SK-N-SH (cell line): ENCODE measurements at regions not wholly inside any gene's neighbourhood (a gene's known extent, or its start where the extent isn't known, plus 50 kb on each side); places are given as distances from the start of the nearest gene placed in this dataset.
A peak's percentile ranks its signal among the peaks of the same experiment; 100 is the strongest.

Source experiments
- CTCF ChIA-PET: fragments of 300-600, 350-600 bp; formaldehyde crosslinking; extraction: SDS; loops from one replicate; lab custom pipeline; 2021; lab: Yijun Ruan, JAX
- POLR2A ChIA-PET: fragments of 350-600 bp; sonication (Branson Sonifier 250); formaldehyde crosslinking; extraction: SDS; loops from one replicate; lab custom pipeline; 2020; ENCODE audit warnings: antibody characterized with exemption, inconsistent platforms; lab: Yijun Ruan, JAX
- DNase-seq: peaks from one replicate; pipeline ENCODE4 v3.0.0; 2012
- H2AFZ ChIP-seq: fragments of 200-600 bp; sonication (generic); 2 replicates; pipeline ENCODE4 v1.8.1; 2016; ENCODE audit warnings: antibody characterized with exemption, mild to moderate bottlenecking, low read depth
- H3F3A ChIP-seq: fragments of 200-600 bp; sonication (generic); replicated peaks from 2 replicates; pipeline ENCODE3; 2016; ENCODE audit warnings: antibody characterized with exemption, mild to moderate bottlenecking; ENCODE audit not compliant: insufficient read depth
- H3K27ac ChIP-seq, 2 experiments: fragments of 200-500 bp in 1 of 2; fragments of 200-600 bp in 1 of 2; sonication (Bioruptor generic) in 1 of 2; sonication (generic), shearing (Covaris generic) in 1 of 2; 2 replicates each; pipeline versions ENCODE4 v1.5.1 to v1.6.1; 2014 to 2016; ENCODE audit warnings: low read depth in 2 of 2, inconsistent platforms in 1 of 2, low read length in 1 of 2, mild to moderate bottlenecking in 1 of 2, mixed read lengths in 1 of 2
- H3K27me3 ChIP-seq: fragments of 200-600 bp; sonication (generic), shearing (Covaris generic); 2 replicates; pipeline ENCODE4 v1.6.1; 2016; ENCODE audit warnings: mixed run types; ENCODE audit not compliant: insufficient read depth
- H3K36me3 ChIP-seq, 2 experiments: fragments of 200-500 bp in 1 of 2; fragments of 200-600 bp in 1 of 2; sonication (Bioruptor generic) in 1 of 2; sonication (generic) in 1 of 2; replicated peaks in 1 of 2; 2 replicates each; pipeline versions ENCODE3 to v1.5.1; 2014 to 2016; ENCODE audit warnings: low read length in 1 of 2, mild to moderate bottlenecking in 1 of 2; ENCODE audit not compliant: insufficient read depth in 2 of 2, control insufficient read depth in 1 of 2
- H3K4me1 ChIP-seq, 2 experiments: fragments of 200-500 bp in 1 of 2; fragments of 200-600 bp in 1 of 2; sonication (Bioruptor generic) in 1 of 2; sonication (generic), shearing (Covaris generic) in 1 of 2; 2 replicates each; pipeline versions ENCODE4 v1.5.1 to v1.6.1; 2014 to 2016; ENCODE audit warnings: low read depth in 1 of 2, low read length in 1 of 2, mixed run types in 1 of 2; ENCODE audit not compliant: insufficient read depth in 2 of 2, control insufficient read depth in 1 of 2
- H3K4me2 ChIP-seq: fragments of 200-600 bp; sonication (generic), shearing (Covaris generic); 2 replicates; pipeline ENCODE4 v1.6.1; 2017; ENCODE audit warnings: mixed run types
- H3K4me3 ChIP-seq, 2 experiments: fragments of 200-500 bp in 1 of 2; fragments of 200-600 bp in 1 of 2; sonication (Bioruptor generic) in 1 of 2; sonication (generic), shearing (Covaris generic) in 1 of 2; 2 replicates each; pipeline versions ENCODE4 v1.5.1 to v1.8.1; 2014 to 2016; ENCODE audit warnings: low read depth in 2 of 2, inconsistent platforms in 1 of 2, low read length in 1 of 2, mild to moderate bottlenecking in 1 of 2, mixed read lengths in 1 of 2, moderate library complexity in 1 of 2
- H3K79me2 ChIP-seq: fragments of 200-600 bp; sonication (generic); 2 replicates; pipeline ENCODE4 v1.8.1; 2017; ENCODE audit warnings: mild to moderate bottlenecking; ENCODE audit not compliant: insufficient read depth
- H3K9ac ChIP-seq: fragments of 200-600 bp; sonication (generic); 2 replicates; pipeline ENCODE4 v1.6.1; 2017; ENCODE audit warnings: mixed run types
- H3K9me2 ChIP-seq: fragments of 200-600 bp; sonication (generic); 2 replicates; pipeline ENCODE4 v1.6.1; 2017; ENCODE audit warnings: mixed run types
- H3K9me3 ChIP-seq: fragments of 200-600 bp; sonication (generic); 2 replicates; pipeline ENCODE4 v1.6.1; 2017; ENCODE audit warnings: mixed run types, mild to moderate bottlenecking, moderate library complexity
- H4K20me1 ChIP-seq: fragments of 200-600 bp; sonication (generic); 2 replicates; pipeline ENCODE4 v1.6.1; 2017; ENCODE audit warnings: mild to moderate bottlenecking, mixed run types; ENCODE audit not compliant: insufficient read depth
- CHD2 ChIP-seq: fragments of 150-350 bp; IDR thresholded peaks from 2 replicates; pipeline ENCODE4 v1.6.1; 2018; ENCODE audit warnings: low read length; ENCODE audit not compliant: partially characterized antibody
- EZH2phosphoT487 ChIP-seq: fragments of 200-600 bp; sonication (generic); IDR thresholded peaks from 2 replicates; pipeline ENCODE4 v1.6.1; 2017; ENCODE audit warnings: low read depth, mixed run types, mild to moderate bottlenecking, antibody characterized with exemption, moderate library complexity, borderline replicate concordance
- FOSL2 ChIP-seq: IDR thresholded peaks from 2 replicates; pipeline ENCODE4 v1.4.0; 2012; ENCODE audit warnings: low read depth, mild to moderate bottlenecking, moderate library complexity, borderline replicate concordance
- FOXM1 ChIP-seq: IDR thresholded peaks from 2 replicates; pipeline ENCODE4 v1.4.0; 2012; ENCODE audit warnings: low read depth, mild to moderate bottlenecking
- GABPA ChIP-seq: IDR thresholded peaks from 2 replicates; pipeline ENCODE4 v1.4.0; 2012; ENCODE audit warnings: low read depth, mild to moderate bottlenecking
- IRF3 ChIP-seq: fragments of 150-350 bp; IDR thresholded peaks from 2 replicates; pipeline ENCODE4 v1.6.1; 2016; ENCODE audit warnings: mild to moderate bottlenecking, low read depth, low read length
- JUND ChIP-seq: IDR thresholded peaks from 2 replicates; pipeline ENCODE4 v1.4.0; 2012
- MXI1 ChIP-seq: IDR thresholded peaks from 2 replicates; pipeline ENCODE4 v1.6.1; 2012; ENCODE audit warnings: mild to moderate bottlenecking, low read depth, low read length, improper control_type of control experiment
- NRF1 ChIP-seq: IDR thresholded peaks from 2 replicates; pipeline ENCODE4 v1.6.1; 2012; ENCODE audit warnings: low read depth, mild to moderate bottlenecking, low read length
- PBX3 ChIP-seq: IDR thresholded peaks from 2 replicates; pipeline ENCODE4; 2012
- POLR2AphosphoS5 ChIP-seq: IDR thresholded peaks from 2 replicates; pipeline ENCODE4 v1.6.1; 2012; ENCODE audit warnings: low read depth, low read length
- RCOR1 ChIP-seq: fragments of 150-350 bp; IDR thresholded peaks from 2 replicates; pipeline ENCODE4 v1.6.1; 2017; ENCODE audit warnings: antibody characterized with exemption, low read length
- SMC3 ChIP-seq: IDR thresholded peaks from 2 replicates; pipeline ENCODE4 v1.6.1; 2012; ENCODE audit warnings: low read depth, low read length, improper control_type of control experiment
- TAF1 ChIP-seq: IDR thresholded peaks from 2 replicates; pipeline ENCODE4 v1.6.1; 2012; ENCODE audit warnings: low read depth, mild to moderate bottlenecking, low read length, moderate library complexity, borderline replicate concordance
- TCF12 ChIP-seq: IDR thresholded peaks from 2 replicates; pipeline ENCODE4 v1.4.0; 2012
- YY1 ChIP-seq: IDR thresholded peaks from 2 replicates; pipeline ENCODE4 v1.4.0; 2012; ENCODE audit warnings: low read depth, mild to moderate bottlenecking
- WGBS: methylation state at CpG from one replicate; pipeline ENCODE4 v1.1.6; 2017; ENCODE audit warnings: low lambda C conversion rate; 5-methylcytosine and 5-hydroxymethylcytosine counted together
- TF ChIP-seq, protein P1 (sequence below): fragments of 150-350 bp; IDR thresholded peaks from 2 replicates; pipeline ENCODE4 v1.6.1; 2017; ENCODE audit warnings: antibody characterized with exemption, low read length, low read depth, borderline replicate concordance
- TF ChIP-seq, protein P2 (sequence below): IDR thresholded peaks from 2 replicates; pipeline ENCODE4 v1.4.0; 2012; ENCODE audit warnings: low read depth, borderline replicate concordance
- TF ChIP-seq, protein P3 (sequence below): IDR thresholded peaks from 2 replicates; pipeline ENCODE4 v1.4.0; 2012; ENCODE audit warnings: low read depth

DNA sequence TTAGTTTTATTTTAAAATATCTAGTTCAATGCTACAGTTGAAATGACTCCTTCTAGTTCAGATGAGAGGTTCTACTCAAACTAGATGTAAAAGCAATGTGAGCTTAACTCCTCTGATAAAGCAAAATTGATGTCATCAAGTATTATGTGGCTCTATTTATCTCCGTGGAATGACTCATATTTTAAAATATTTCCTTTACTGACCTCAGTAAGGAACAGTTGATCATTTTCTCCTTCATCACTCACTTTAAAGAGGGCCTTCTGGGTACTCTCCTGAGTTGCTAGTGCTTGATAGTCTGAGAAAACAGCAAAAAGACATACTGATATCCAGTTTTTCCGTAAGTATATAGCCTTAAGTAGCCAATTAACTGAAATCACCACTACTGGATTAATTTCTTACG, 1099.3 kb downstream of the ROBO2 start (continued):
- TF ChIP-seq JUND (peak; percentile 49), FOSL2 (0 out of 2 replicates have a peak, but pooled peaks have one; percentile 28), FOXM1 (no peak), IRF3 (no peak), TAF1 (no peak), CHD2 (no peak), TCF12 (peak; percentile 46)
- TF ChIP-seq, protein P1, sequence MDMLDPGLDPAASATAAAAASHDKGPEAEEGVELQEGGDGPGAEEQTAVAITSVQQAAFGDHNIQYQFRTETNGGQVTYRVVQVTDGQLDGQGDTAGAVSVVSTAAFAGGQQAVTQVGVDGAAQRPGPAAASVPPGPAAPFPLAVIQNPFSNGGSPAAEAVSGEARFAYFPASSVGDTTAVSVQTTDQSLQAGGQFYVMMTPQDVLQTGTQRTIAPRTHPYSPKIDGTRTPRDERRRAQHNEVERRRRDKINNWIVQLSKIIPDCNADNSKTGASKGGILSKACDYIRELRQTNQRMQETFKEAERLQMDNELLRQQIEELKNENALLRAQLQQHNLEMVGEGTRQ = no peak

DNA sequence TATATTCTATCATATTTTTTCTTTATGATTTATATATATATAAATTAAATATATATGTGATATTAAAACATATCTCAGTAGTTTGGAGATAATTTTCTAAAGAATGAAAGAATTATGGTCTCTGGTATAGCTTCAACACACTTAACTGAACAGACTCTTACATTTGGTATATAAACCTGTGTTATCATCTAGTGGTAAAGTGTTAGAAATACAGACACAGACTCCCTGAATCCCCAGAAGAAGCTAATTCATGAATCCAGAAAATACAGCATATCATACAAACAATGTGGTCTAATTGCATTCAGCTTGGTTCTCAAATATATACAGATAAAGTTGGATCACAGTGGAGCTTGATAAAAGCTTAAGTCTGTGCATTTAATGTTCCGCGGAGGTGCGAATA, 1100.4 kb downstream of the ROBO2 start:
- no peak overlapping the region for H3K9ac ChIP-seq
- TF ChIP-seq JUND = no peak
- no peak for TF ChIP-seq GABPA
- no peak for TF ChIP-seq TCF12
- TF ChIP-seq YY1 = no peak
- no peak for TF ChIP-seq NRF1
- no peak for TF ChIP-seq PBX3
- no peak for TF ChIP-seq FOXM1
- TF ChIP-seq POLR2AphosphoS5 = no peak
- no peaks in the 10 kb centered on the region for H3K9me3 ChIP-seq
- CTCF ChIA-PET = interaction anchor here (0.7 kb wide), 1 partner anchor 472 kb away, joined by 4 read pairs; no protein-coding TSS in a partner anchor
- H3K4me2 ChIP-seq = no peak overlapping the region
- 89% methylated on average over 3 of the region's 3 CpGs for WGBS
- H3K27ac ChIP-seq = no peak overlapping the region
- H3K79me2 ChIP-seq = no peaks in the 10 kb centered on the region
- peaks cover 16% of the 10 kb centered on the region for H3F3A ChIP-seq
- H3K36me3 ChIP-seq = no peaks in the 10 kb centered on the region
- peaks cover 0 to 10% of the 10 kb centered on the region in 2 experiments; a peak in 1 of 4 replicates for H3K4me1 ChIP-seq
- H4K20me1 ChIP-seq = no peaks in the 10 kb centered on the region
- no peak overlapping the region for H2AFZ ChIP-seq
- no peaks in the 10 kb centered on the region for H3K27me3 ChIP-seq
- no peak for DNase-seq
- no peak overlapping the region for H3K4me3 ChIP-seq
- H3K9me2 ChIP-seq = no peaks in the 10 kb centered on the region
- POLR2A ChIA-PET = no interaction called here

DNA sequence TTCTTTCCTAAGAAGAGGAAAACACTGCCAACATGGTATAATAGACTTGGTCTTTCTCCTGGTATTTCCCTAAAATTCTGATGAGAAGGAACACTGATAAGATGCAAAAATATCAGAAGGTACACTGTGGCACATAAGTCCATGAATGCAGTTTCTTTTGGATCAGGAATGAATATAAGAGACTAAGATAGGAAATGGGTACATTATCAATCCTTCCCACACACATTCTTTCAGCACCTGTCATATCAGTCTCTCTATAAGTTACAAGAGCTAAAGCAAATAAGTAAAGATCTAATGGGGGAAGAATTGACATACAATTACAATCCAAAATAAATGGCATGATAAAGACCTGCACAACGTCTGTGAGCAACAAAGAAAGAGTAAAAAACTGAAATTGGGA, 1101.0 kb downstream of the ROBO2 start:
- 74% methylated on average over 1 of the region's 1 CpG for whole genome bisulfite sequencing
- peaks cover 0 to 10% of the 10 kb centered on the region in 2 experiments; a peak in 1 of 4 replicates for H3K4me1 ChIP-seq
- CTCF ChIA-PET = interaction anchor here (0.7 to 0.9 kb wide), 3 partner anchors 8 to 471 kb away, joined by 3 to 4 read pairs (median 4); no protein-coding TSS in a partner anchor
- no peaks in the 10 kb centered on the region for H3K9me2 ChIP-seq
- POLR2A ChIA-PET = no interaction called here
- no peak overlapping the region for H3K9ac ChIP-seq
- H3K4me2 ChIP-seq = no peak overlapping the region
- no peaks in the 10 kb centered on the region for H3K36me3 ChIP-seq
- no peak overlapping the region for H3K4me3 ChIP-seq
- H3K27me3 ChIP-seq = no peaks in the 10 kb centered on the region
- H3K9me3 ChIP-seq = no peaks in the 10 kb centered on the region
- H4K20me1 ChIP-seq = no peaks in the 10 kb centered on the region
- H3K79me2 ChIP-seq = no peaks in the 10 kb centered on the region
- DNase-seq = no peak
- TF ChIP-seq, protein P2, sequence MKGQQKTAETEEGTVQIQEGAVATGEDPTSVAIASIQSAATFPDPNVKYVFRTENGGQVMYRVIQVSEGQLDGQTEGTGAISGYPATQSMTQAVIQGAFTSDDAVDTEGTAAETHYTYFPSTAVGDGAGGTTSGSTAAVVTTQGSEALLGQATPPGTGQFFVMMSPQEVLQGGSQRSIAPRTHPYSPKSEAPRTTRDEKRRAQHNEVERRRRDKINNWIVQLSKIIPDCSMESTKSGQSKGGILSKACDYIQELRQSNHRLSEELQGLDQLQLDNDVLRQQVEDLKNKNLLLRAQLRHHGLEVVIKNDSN = no peak
- no peak for TF ChIP-seq GABPA
- no peak for TF ChIP-seq RCOR1
- no peak for TF ChIP-seq IRF3
- TF ChIP-seq, protein P3, sequence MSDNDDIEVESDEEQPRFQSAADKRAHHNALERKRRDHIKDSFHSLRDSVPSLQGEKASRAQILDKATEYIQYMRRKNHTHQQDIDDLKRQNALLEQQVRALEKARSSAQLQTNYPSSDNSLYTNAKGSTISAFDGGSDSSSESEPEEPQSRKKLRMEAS = no peak
- TF ChIP-seq FOXM1 = no peak
- no peak for TF ChIP-seq TCF12
- TF ChIP-seq MXI1 = no peak
- no peak for TF ChIP-seq SMC3
- no peak for TF ChIP-seq EZH2phosphoT487
- TF ChIP-seq YY1 = no peak
- no peak for TF ChIP-seq FOSL2
- no peak overlapping the region for H2AFZ ChIP-seq
- H3K27ac ChIP-seq = no peak overlapping the region
- H3F3A ChIP-seq = peaks cover 16% of the 10 kb centered on the region
